ENCODE measurements at regions not wholly inside any gene's neighbourhood (a gene's known extent, or its start where the extent isn't known, plus 50 kb on each side); places are given as distances from the start of the nearest gene placed in this dataset.

DNA sequence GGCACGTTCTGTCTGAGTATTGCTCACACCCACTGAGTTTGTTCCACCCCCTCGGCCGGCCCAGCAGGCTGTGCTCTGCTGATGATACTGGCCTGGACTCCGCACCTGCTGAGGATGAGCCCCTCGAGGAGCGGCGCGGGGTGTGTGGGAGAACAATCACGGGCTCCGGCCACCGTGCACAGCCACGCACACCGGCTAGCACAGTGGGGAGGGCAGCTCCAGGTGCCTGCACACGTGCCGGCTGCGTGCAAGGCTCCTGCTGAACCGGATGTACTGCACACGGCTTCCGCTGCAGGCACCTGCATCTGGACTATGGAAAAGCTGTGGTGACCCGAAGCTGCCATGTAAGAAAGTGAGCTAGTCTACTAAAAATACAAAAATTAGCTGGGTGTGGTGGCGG, 485.2 kb upstream of the CDH9 start:
- TF ChIP-seq, protein P1, sequence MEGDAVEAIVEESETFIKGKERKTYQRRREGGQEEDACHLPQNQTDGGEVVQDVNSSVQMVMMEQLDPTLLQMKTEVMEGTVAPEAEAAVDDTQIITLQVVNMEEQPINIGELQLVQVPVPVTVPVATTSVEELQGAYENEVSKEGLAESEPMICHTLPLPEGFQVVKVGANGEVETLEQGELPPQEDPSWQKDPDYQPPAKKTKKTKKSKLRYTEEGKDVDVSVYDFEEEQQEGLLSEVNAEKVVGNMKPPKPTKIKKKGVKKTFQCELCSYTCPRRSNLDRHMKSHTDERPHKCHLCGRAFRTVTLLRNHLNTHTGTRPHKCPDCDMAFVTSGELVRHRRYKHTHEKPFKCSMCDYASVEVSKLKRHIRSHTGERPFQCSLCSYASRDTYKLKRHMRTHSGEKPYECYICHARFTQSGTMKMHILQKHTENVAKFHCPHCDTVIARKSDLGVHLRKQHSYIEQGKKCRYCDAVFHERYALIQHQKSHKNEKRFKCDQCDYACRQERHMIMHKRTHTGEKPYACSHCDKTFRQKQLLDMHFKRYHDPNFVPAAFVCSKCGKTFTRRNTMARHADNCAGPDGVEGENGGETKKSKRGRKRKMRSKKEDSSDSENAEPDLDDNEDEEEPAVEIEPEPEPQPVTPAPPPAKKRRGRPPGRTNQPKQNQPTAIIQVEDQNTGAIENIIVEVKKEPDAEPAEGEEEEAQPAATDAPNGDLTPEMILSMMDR (IDR thresholded peaks at IDR 0.05; ENCODE audit: insufficient read depth, low read length), result no peak
- TF ChIP-seq POLR2AphosphoS5 (IDR thresholded peaks at IDR 0.05; ENCODE audit: low read depth) (no peak), GABPA (IDR thresholded peaks at IDR 0.05; ENCODE audit: low read depth) (no peak)
- TF ChIP-seq, protein P2, sequence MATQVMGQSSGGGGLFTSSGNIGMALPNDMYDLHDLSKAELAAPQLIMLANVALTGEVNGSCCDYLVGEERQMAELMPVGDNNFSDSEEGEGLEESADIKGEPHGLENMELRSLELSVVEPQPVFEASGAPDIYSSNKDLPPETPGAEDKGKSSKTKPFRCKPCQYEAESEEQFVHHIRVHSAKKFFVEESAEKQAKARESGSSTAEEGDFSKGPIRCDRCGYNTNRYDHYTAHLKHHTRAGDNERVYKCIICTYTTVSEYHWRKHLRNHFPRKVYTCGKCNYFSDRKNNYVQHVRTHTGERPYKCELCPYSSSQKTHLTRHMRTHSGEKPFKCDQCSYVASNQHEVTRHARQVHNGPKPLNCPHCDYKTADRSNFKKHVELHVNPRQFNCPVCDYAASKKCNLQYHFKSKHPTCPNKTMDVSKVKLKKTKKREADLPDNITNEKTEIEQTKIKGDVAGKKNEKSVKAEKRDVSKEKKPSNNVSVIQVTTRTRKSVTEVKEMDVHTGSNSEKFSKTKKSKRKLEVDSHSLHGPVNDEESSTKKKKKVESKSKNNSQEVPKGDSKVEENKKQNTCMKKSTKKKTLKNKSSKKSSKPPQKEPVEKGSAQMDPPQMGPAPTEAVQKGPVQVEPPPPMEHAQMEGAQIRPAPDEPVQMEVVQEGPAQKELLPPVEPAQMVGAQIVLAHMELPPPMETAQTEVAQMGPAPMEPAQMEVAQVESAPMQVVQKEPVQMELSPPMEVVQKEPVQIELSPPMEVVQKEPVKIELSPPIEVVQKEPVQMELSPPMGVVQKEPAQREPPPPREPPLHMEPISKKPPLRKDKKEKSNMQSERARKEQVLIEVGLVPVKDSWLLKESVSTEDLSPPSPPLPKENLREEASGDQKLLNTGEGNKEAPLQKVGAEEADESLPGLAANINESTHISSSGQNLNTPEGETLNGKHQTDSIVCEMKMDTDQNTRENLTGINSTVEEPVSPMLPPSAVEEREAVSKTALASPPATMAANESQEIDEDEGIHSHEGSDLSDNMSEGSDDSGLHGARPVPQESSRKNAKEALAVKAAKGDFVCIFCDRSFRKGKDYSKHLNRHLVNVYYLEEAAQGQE (IDR thresholded peaks at IDR 0.05; ENCODE audit: insufficient replicate concordance, low read depth), result no peak

All from HL-60 (cell line).